ENCODE measurements at regions not wholly inside any gene's neighbourhood (a gene's known extent, or its start where the extent isn't known, plus 50 kb on each side); places are given as distances from the start of the nearest gene placed in this dataset.
"Not testable (repeated sequence)": the region's sequence is repeated elsewhere in the genome, so short reads cannot be mapped to it uniquely, and the experiment has no call there.

GRCh38 chr13:109315481-109315880 lies 470.9 kb downstream of the IRS2 start:
- H3K27me3 ChIP-seq (ENCODE audit: insufficient read depth, low read depth, severe bottlenecking): no peaks in the 10 kb centered on the region
- H3K27ac ChIP-seq: no peak overlapping the region
- TF ChIP-seq, protein P1, sequence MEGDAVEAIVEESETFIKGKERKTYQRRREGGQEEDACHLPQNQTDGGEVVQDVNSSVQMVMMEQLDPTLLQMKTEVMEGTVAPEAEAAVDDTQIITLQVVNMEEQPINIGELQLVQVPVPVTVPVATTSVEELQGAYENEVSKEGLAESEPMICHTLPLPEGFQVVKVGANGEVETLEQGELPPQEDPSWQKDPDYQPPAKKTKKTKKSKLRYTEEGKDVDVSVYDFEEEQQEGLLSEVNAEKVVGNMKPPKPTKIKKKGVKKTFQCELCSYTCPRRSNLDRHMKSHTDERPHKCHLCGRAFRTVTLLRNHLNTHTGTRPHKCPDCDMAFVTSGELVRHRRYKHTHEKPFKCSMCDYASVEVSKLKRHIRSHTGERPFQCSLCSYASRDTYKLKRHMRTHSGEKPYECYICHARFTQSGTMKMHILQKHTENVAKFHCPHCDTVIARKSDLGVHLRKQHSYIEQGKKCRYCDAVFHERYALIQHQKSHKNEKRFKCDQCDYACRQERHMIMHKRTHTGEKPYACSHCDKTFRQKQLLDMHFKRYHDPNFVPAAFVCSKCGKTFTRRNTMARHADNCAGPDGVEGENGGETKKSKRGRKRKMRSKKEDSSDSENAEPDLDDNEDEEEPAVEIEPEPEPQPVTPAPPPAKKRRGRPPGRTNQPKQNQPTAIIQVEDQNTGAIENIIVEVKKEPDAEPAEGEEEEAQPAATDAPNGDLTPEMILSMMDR (IDR thresholded peaks at IDR 0.05; ENCODE audit: low read depth, low read length): no peak
- H3K9me3 ChIP-seq (ENCODE audit: severe bottlenecking): peaks cover 8% of the 10 kb centered on the region
- no peak for DNase-seq
- no peaks in the 10 kb centered on the region for H3K36me3 ChIP-seq
- H3K4me3 ChIP-seq (ENCODE audit: low read depth, low read length): no peak overlapping the region

DNA sequence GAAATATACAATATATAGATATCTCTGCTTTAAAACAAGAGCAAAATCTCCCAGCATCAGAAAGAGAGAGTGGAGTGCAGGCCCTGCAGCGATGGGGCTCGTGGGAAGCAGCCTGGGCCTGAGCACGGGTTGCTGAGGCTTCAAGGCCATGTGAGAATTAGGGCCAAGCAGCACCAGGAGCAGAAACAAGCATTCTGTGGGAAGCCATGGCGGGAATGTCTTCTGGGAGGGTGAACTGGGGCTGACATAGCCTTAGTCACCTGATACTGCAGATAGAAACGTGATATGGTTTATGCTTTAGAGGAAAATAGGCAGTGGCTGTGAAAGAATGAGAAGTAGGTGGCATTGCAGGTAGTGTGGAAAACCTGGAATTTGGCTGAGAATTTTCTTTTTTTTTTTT lies 472.3 kb downstream of the IRS2 start:
- Histone ChIP-seq H3K27ac (no peak overlapping the region), H3K9me3 (ENCODE audit: severe bottlenecking) (peaks cover 8% of the 10 kb centered on the region), H3K4me3 (ENCODE audit: low read depth, low read length) (no peak overlapping the region), H3K36me3 (no peaks in the 10 kb centered on the region), H3K27me3 (ENCODE audit: insufficient read depth, low read depth, severe bottlenecking) (no peaks in the 10 kb centered on the region)
- TF ChIP-seq, protein P1 (IDR thresholded peaks at IDR 0.05; ENCODE audit: low read depth, low read length): no peak
- no peak for DNase-seq

GRCh38 chr13:109312399-109312798 lies 474.0 kb downstream of the IRS2 start:
- H3K4me3 ChIP-seq (ENCODE audit: low read depth, low read length): no peak overlapping the region
- H3K36me3 ChIP-seq: no peaks in the 10 kb centered on the region
- DNase-seq: no peak
- no peak overlapping the region for H3K27ac ChIP-seq
- TF ChIP-seq, protein P1 (IDR thresholded peaks at IDR 0.05; ENCODE audit: low read depth, low read length): no peak
- H3K27me3 ChIP-seq (ENCODE audit: insufficient read depth, low read depth, severe bottlenecking): no peaks in the 10 kb centered on the region
- H3K9me3 ChIP-seq (ENCODE audit: severe bottlenecking): no peaks in the 10 kb centered on the region

DNA sequence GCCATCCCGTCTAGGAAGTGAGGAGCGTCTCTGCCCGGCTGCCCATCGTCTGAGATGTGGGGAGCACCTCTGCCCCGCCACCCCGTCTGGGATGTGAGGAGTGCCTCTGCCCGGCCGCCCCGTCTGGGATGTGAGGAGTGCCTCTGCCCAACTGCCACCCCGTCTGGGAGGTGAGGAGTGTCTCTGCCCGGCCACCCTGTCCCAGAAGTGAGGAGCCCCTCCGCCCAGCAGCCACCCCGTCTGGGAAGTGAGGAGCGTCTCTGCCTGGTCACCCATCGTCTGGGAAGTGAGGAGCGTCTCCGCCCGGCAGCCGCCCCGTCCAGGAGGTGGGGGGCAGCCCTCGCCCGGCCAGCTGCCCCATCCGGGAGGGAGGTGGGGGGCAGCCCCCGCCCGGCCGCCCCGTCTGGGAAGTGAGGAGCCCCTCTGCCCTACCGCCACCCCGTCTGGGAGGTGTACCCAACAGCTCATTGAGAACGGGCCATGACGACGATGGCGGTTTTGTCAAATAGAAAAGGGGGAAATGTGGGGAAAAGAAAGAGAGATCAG lies 474.9 kb downstream of the IRS2 start:
- H3K36me3 ChIP-seq; H3K9me3 ChIP-seq (ENCODE audit: severe bottlenecking); DNase-seq; H3K4me3 ChIP-seq (ENCODE audit: low read depth, low read length); H3K27ac ChIP-seq; H3K27me3 ChIP-seq (ENCODE audit: insufficient read depth, low read depth, severe bottlenecking): not testable (repeated sequence)

GRCh38 chr13:109309625-109310363 lies 476.6 kb downstream of the IRS2 start:
- Histone ChIP-seq H3K9me3 (ENCODE audit: severe bottlenecking) (no peaks in the 10 kb centered on the region), H3K4me3 (ENCODE audit: low read depth, low read length) (no peak overlapping the region), H3K27me3 (ENCODE audit: insufficient read depth, low read depth, severe bottlenecking) (no peaks in the 10 kb centered on the region), H3K27ac (no peak overlapping the region), H3K36me3 (no peaks in the 10 kb centered on the region)
- TF ChIP-seq, protein P1 (IDR thresholded peaks at IDR 0.05; ENCODE audit: low read depth, low read length): no peak
- DNase-seq: no peak

DNA sequence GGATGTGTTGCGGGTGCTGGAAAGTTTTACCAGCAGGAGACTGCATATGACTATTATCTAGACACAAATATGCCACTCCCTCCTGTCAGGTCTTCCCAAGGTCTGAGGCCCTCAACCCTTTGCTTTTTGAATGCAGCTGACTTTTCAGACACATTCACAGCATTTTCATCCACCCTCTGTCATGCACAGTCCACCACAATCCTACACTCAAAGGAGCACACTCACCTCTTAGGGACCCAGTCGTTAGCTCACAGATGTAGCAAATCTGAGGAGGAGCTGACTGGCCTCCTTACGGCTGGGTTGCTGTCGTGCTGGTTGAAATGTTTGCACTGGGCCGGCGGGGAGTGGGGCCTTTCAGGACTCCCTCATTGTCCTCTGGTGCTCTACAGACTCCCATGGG lies 479.4 kb downstream of the IRS2 start:
- no peaks in the 10 kb centered on the region for H3K36me3 ChIP-seq
- H3K27me3 ChIP-seq (ENCODE audit: insufficient read depth, low read depth, severe bottlenecking): no peaks in the 10 kb centered on the region
- H3K4me3 ChIP-seq (ENCODE audit: low read depth, low read length): no peak overlapping the region
- DNase-seq: no peak
- no peak overlapping the region for H3K27ac ChIP-seq
- no peaks in the 10 kb centered on the region for H3K9me3 ChIP-seq (ENCODE audit: severe bottlenecking)
- TF ChIP-seq, protein P1 (IDR thresholded peaks at IDR 0.05; ENCODE audit: low read depth, low read length): no peak
